HepG2 (cell line): ENCODE measurements at regions not wholly inside any gene's neighbourhood (a gene's known extent, or its start where the extent isn't known, plus 50 kb on each side); places are given as distances from the start of the nearest gene placed in this dataset.

Experiments
- ATAC-seq: fragments of 200-7000 bp; cut with Tn5 transposase; 3 replicates; pipeline ENCODE4 v1.9.1; 2020; ENCODE audit warnings: mild to moderate bottlenecking, moderate library complexity
- BruUV-seq: library from RNA; stranded (reverse); fragments of 400-500 nt; replicated peaks from 2 replicates; lab custom pipeline; 2021; lab: Mats Ljungman, UMichigan
- CTCF ChIA-PET: fragments of 300-600 bp; formaldehyde crosslinking; extraction: SDS; loops from one replicate; lab custom pipeline; 2021; ENCODE audit warnings: low total read pairs, inconsistent platforms, low intra/inter-chr PET ratio; lab: Yijun Ruan, JAX
- POLR2A ChIA-PET: fragments of 350-600 bp; sonication (Branson Sonifier 250); formaldehyde crosslinking; loops from one replicate; lab custom pipeline; 2020; ENCODE audit warnings: antibody characterized with exemption, inconsistent platforms; lab: Yijun Ruan, JAX
- DNase-seq: peaks from one replicate; pipeline ENCODE4 v3.0.0-alpha.2; 2015; ENCODE audit warnings: low spot score
- FAIRE-seq: peaks from 3 replicates; lab custom pipeline; 2011; peaks lifted over from hg19 to GRCh38; lab: Jason Lieb, UNC
- H2AFZ ChIP-seq: one replicate; pipeline ENCODE4 v1.6.1; 2011; ENCODE audit warnings: low read length, inconsistent platforms
- H3K27ac ChIP-seq: fragments of 300-600 bp; 3 replicates; pipeline ENCODE4 v1.8.0; 2011; ENCODE audit warnings: mixed run types, mild to moderate bottlenecking, mixed read lengths, low read length, inconsistent platforms; ENCODE audit not compliant: insufficient read depth; ENCODE audit errors: extremely low read length
- H3K27me3 ChIP-seq, 2 experiments: fragments of 200-600 bp in 1 of 2; 2 replicates in 1 of 2; 3 replicates in 1 of 2; pipeline versions ENCODE4 v1.6.0 to v1.8.0; 2011; ENCODE audit warnings: low read length in 2 of 2, mild to moderate bottlenecking in 2 of 2, moderate library complexity in 2 of 2, inconsistent platforms in 1 of 2; ENCODE audit not compliant: insufficient read depth in 2 of 2, control insufficient read depth in 1 of 2
- H3K36me3 ChIP-seq, 2 experiments: fragments of 200-600 bp in 1 of 2; replicated peaks in 1 of 2; 2 replicates in 1 of 2; 3 replicates in 1 of 2; pipeline versions ENCODE4 v1.5.1 to v1.8.0; 2011; ENCODE audit warnings: low read length in 2 of 2, inconsistent platforms in 1 of 2; ENCODE audit not compliant: insufficient read depth in 2 of 2, control insufficient read depth in 1 of 2
- H3K4me1 ChIP-seq: 2 replicates; pipeline ENCODE4 v1.5.1; 2012; ENCODE audit warnings: low read length, inconsistent platforms; ENCODE audit not compliant: insufficient read depth
- H3K4me2 ChIP-seq: 2 replicates; pipeline ENCODE4 v1.6.0; 2011; ENCODE audit warnings: low read depth, low read length, inconsistent platforms
- H3K4me3 ChIP-seq, 3 experiments: fragments of 200-600 bp in 1 of 3; sonication (generic), shearing (Covaris generic) in 1 of 3; replicated peaks in 1 of 3; 2 replicates each; pipeline ENCODE4 v1.5.1; 2011 to 2016; ENCODE audit warnings: low read length in 3 of 3, inconsistent platforms in 2 of 3, low read depth in 2 of 3, mild to moderate bottlenecking in 2 of 3, control low read depth in 1 of 3, mixed read lengths in 1 of 3; ENCODE audit not compliant: insufficient read depth in 1 of 3
- H3K79me2 ChIP-seq: one replicate; pipeline ENCODE4 v1.6.1; 2011; ENCODE audit warnings: low read length, inconsistent platforms; ENCODE audit not compliant: insufficient read depth
- H3K9ac ChIP-seq: 2 replicates; pipeline ENCODE4 v1.6.0; 2011; ENCODE audit warnings: mild to moderate bottlenecking, low read depth, low read length, inconsistent platforms; ENCODE audit not compliant: insufficient read depth
- H3K9me3 ChIP-seq: 2 replicates; pipeline ENCODE4 v1.5.1; 2012; ENCODE audit warnings: mild to moderate bottlenecking, low read length
- H4K20me1 ChIP-seq: 2 replicates; pipeline ENCODE4 v1.6.0; 2011; ENCODE audit warnings: inconsistent platforms, mild to moderate bottlenecking, low read length, moderate library complexity; ENCODE audit not compliant: insufficient read depth
- ATF7-NPFF ChIP-seq: sonication (generic); formaldehyde crosslinking; IDR thresholded peaks from 2 replicates; pipeline ENCODE4 v1.8.1; 2023; ENCODE audit warnings: mild to moderate bottlenecking, low read depth, missing genetic modification reagents, moderate library complexity
- FOSL2 ChIP-seq: sonication (generic); formaldehyde crosslinking; IDR thresholded peaks from 2 replicates; pipeline ENCODE4 v1.4.0; 2020; ENCODE audit warnings: missing genetic modification reagents
- FOXK1 ChIP-seq: sonication (generic); formaldehyde crosslinking; IDR thresholded peaks from 2 replicates; pipeline ENCODE4 v1.4.0; 2020; ENCODE audit warnings: low read depth, missing genetic modification reagents, borderline replicate concordance
- GABPB1 ChIP-seq: IDR thresholded peaks from 2 replicates; pipeline ENCODE4 v1.6.1; 2016; ENCODE audit warnings: mild to moderate bottlenecking, missing genetic modification reagents, moderate library complexity, missing compliant biosample characterization
- KAT7 ChIP-seq: IDR thresholded peaks from 2 replicates; pipeline ENCODE4 v1.6.1; 2018; ENCODE audit warnings: borderline replicate concordance, missing compliant biosample characterization
- RERE ChIP-seq: IDR thresholded peaks from 2 replicates; pipeline ENCODE4 v1.6.1; 2016; ENCODE audit warnings: low read depth, missing genetic modification reagents, missing compliant biosample characterization
- TRIM24 ChIP-seq: sonication (generic); formaldehyde crosslinking; IDR thresholded peaks from 2 replicates; pipeline ENCODE4 v1.8.0; 2022; ENCODE audit warnings: mild to moderate bottlenecking, missing genetic modification reagents
- ZNF44 ChIP-seq: sonication (generic); formaldehyde crosslinking; IDR thresholded peaks from 2 replicates; pipeline ENCODE4 v1.5.1; 2020; ENCODE audit warnings: mild to moderate bottlenecking, missing genetic modification reagents
- WGBS: methylation state at CpG from one replicate; pipeline ENCODE4 v1.1.6; 2017; ENCODE audit warnings: low lambda C conversion rate; 5-methylcytosine and 5-hydroxymethylcytosine counted together
- in situ Hi-C: cut with HindIII; loops from 2 replicates; pipeline ENCODE4 v1.10.0; 2017; ENCODE audit warnings: low pct_unique_long_range_greater_than_20kb; ENCODE audit not compliant: extremely low pct_ligation_motif_present
- intact Hi-C: fragments of 100-400 bp; cut with micrococcal nuclease; formaldehyde crosslinking; loops from one replicate; pipeline ENCODE4 v1.10.0; 2022; ENCODE audit not compliant: unreplicated experiment
- TF ChIP-seq, protein P1 (sequence below): sonication (generic); formaldehyde crosslinking; IDR thresholded peaks from 2 replicates; pipeline ENCODE4 v1.8.1; 2023; ENCODE audit warnings: mild to moderate bottlenecking, missing genetic modification reagents
- TF ChIP-seq, protein P2 (sequence below): fragments of 450-650 bp; IDR thresholded peaks from 2 replicates; pipeline ENCODE4 v1.6.1; 2017

DNA sequence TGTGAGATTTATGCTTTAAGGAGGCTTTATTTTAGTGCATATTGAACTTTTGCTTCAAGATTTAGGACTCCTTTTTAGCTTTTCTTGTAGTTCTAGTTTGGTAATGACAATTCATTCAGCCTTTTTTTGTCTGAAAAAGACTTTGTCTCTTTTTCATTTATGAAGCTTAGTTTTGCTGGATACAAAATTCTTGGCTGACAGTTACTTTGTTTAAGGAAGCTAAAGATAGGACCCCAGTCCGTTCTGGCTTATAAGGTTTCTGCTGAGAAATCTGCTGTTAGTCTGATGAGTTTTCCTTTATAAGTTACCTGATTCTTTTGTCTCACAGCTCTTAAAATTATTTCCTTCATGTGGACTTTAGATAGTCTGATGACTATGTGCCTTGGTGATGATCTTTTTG is 142.8 kb upstream of the B3GAT2 start:
- no peak overlapping the region for H3K4me3 ChIP-seq
- intact Hi-C loops, result no loop called here
- no peaks in the 10 kb centered on the region for H3K4me1 ChIP-seq
- no TSS peak for BruUV-seq
- no peaks in the 10 kb centered on the region for H3K79me2 ChIP-seq
- H3K4me2 ChIP-seq, result no peak overlapping the region
- TF ChIP-seq KAT7 (no peak), GABPB1 (CRISPR knock-in tag) (no peak), RERE (CRISPR knock-in tag) (no peak), FOXK1 (no peak), FOSL2 (CRISPR knock-in tag) (no peak), ATF7-NPFF (CRISPR knock-in tag) (no peak), ZNF44 (no peak), TRIM24 (CRISPR knock-in tag) (no peak)
- TF ChIP-seq, protein P1, sequence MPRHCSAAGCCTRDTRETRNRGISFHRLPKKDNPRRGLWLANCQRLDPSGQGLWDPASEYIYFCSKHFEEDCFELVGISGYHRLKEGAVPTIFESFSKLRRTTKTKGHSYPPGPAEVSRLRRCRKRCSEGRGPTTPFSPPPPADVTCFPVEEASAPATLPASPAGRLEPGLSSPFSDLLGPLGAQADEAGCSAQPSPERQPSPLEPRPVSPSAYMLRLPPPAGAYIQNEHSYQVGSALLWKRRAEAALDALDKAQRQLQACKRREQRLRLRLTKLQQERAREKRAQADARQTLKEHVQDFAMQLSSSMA, result no peak
- TF ChIP-seq, protein P2, sequence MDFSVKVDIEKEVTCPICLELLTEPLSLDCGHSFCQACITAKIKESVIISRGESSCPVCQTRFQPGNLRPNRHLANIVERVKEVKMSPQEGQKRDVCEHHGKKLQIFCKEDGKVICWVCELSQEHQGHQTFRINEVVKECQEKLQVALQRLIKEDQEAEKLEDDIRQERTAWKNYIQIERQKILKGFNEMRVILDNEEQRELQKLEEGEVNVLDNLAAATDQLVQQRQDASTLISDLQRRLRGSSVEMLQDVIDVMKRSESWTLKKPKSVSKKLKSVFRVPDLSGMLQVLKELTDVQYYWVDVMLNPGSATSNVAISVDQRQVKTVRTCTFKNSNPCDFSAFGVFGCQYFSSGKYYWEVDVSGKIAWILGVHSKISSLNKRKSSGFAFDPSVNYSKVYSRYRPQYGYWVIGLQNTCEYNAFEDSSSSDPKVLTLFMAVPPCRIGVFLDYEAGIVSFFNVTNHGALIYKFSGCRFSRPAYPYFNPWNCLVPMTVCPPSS, result no peak
- WGBS, result 0% methylated on average over 1 of the region's 1 CpG
- ATAC-seq (no peak), DNase-seq (no peak), FAIRE-seq (no peak)
- POLR2A ChIA-PET, result no interaction called here
- no peak overlapping the region for H3K9ac ChIP-seq
- CTCF ChIA-PET, result no interaction called here
- H3K36me3 ChIP-seq, result no peaks in the 10 kb centered on the region
- H3K27ac ChIP-seq, result no peak overlapping the region
- no peaks in the 10 kb centered on the region for H3K9me3 ChIP-seq
- H3K27me3 ChIP-seq, result no peaks in the 10 kb centered on the region
- no peak overlapping the region for H2AFZ ChIP-seq
- no peaks in the 10 kb centered on the region for H4K20me1 ChIP-seq
- in situ Hi-C loops, result no loop called here
